ENCODE measurements at regions not wholly inside any gene's neighbourhood (a gene's known extent, or its start where the extent isn't known, plus 50 kb on each side); places are given as distances from the start of the nearest gene placed in this dataset.

DNA sequence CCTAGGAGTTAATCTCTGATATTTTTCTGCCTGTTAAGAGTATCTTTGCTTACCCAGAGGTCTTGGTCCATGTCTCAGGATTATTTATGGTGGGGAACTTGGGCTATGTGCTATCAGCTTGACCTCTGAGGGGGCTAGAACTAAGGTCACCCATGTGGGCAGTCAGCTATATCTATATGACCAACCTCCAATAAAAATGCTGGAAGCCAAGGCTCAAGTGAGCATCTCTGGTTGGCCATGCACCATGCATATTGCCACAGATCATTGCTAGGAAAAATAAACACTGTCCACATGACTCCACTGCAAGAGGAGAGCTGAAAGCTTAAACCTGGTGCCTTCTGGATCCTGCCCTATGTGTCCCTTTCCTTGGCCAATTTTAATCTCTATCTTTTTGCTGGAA lies 196.5 kb upstream of the SLC7A11 start:
- TF ChIP-seq, protein P1, sequence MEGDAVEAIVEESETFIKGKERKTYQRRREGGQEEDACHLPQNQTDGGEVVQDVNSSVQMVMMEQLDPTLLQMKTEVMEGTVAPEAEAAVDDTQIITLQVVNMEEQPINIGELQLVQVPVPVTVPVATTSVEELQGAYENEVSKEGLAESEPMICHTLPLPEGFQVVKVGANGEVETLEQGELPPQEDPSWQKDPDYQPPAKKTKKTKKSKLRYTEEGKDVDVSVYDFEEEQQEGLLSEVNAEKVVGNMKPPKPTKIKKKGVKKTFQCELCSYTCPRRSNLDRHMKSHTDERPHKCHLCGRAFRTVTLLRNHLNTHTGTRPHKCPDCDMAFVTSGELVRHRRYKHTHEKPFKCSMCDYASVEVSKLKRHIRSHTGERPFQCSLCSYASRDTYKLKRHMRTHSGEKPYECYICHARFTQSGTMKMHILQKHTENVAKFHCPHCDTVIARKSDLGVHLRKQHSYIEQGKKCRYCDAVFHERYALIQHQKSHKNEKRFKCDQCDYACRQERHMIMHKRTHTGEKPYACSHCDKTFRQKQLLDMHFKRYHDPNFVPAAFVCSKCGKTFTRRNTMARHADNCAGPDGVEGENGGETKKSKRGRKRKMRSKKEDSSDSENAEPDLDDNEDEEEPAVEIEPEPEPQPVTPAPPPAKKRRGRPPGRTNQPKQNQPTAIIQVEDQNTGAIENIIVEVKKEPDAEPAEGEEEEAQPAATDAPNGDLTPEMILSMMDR (IDR thresholded peaks at IDR 0.05): no peak
- TF ChIP-seq POLR2A (IDR thresholded peaks at IDR 0.05): no peak
- TF ChIP-seq EP300 (IDR thresholded peaks at IDR 0.05): no peak
